Mucosa of stomach (tissue), 1 donor: ENCODE measurements at regions not wholly inside any gene's neighbourhood (a gene's known extent, or its start where the extent isn't known, plus 50 kb on each side); places are given as distances from the start of the nearest gene placed in this dataset.
A peak's percentile ranks its signal among the peaks of the same experiment; 100 is the strongest.

ENCODE experiments used
- H3K27me3 ChIP-seq: one replicate; pipeline ENCODE4 v1.7.0; 2013; ENCODE audit warnings: mild to moderate bottlenecking, low read length; ENCODE audit not compliant: control insufficient read depth, insufficient read depth
- H3K36me3 ChIP-seq: one replicate; pipeline ENCODE4 v1.7.0; 2013; ENCODE audit warnings: low read length; ENCODE audit not compliant: control insufficient read depth, insufficient read depth
- H3K4me1 ChIP-seq: one replicate; pipeline ENCODE4 v1.7.0; 2013; ENCODE audit warnings: mild to moderate bottlenecking, low read length; ENCODE audit not compliant: control insufficient read depth, insufficient read depth
- H3K4me3 ChIP-seq: one replicate; pipeline ENCODE4 v1.7.0; 2013; ENCODE audit warnings: low read length
- H3K9ac ChIP-seq: one replicate; pipeline ENCODE4 v1.7.0; 2013; ENCODE audit warnings: mild to moderate bottlenecking, low read length, moderate library complexity
- H3K9me3 ChIP-seq: one replicate; pipeline ENCODE4 v1.7.0; 2013; ENCODE audit warnings: mild to moderate bottlenecking, low read length, moderate library complexity; ENCODE audit not compliant: control insufficient read depth
- donor health status: Pancreatic carcinoma.

- H3K36me3 ChIP-seq, result no peaks in the 10 kb centered on the region
- no peaks in the 10 kb centered on the region for H3K27me3 ChIP-seq
- peaks cover 5% of the 10 kb centered on the region for H3K4me1 ChIP-seq
- no peaks in the 10 kb centered on the region for H3K9me3 ChIP-seq
- H3K4me3 ChIP-seq, result no peak overlapping the region
- H3K9ac ChIP-seq, result no peak overlapping the region
Measured at GRCh38 chr3:182699550-182700170, 93.6 kb upstream of the ATP11B start.

GRCh38 chr3:182702216-182702615, 91.1 kb upstream of the ATP11B start:
- H3K36me3 ChIP-seq, result no peaks in the 10 kb centered on the region
- H3K27me3 ChIP-seq, result no peaks in the 10 kb centered on the region
- H3K4me1 ChIP-seq, result peaks cover 5% of the 10 kb centered on the region
- H3K9me3 ChIP-seq, result no peaks in the 10 kb centered on the region
- H3K4me3 ChIP-seq, result no peak overlapping the region
- H3K9ac ChIP-seq, result no peak overlapping the region

GRCh38 chr3:182703233-182703632, 90.1 kb upstream of the ATP11B start:
- Histone ChIP-seq H3K27me3 (no peaks in the 10 kb centered on the region), H3K9me3 (no peaks in the 10 kb centered on the region), H3K36me3 (no peaks in the 10 kb centered on the region), H3K4me3 (no peak overlapping the region), H3K4me1 (peaks cover 5% of the 10 kb centered on the region), H3K9ac (no peak overlapping the region)

GRCh38 chr3:182704926-182705325, 88.4 kb upstream of the ATP11B start:
- H3K4me3 ChIP-seq, result no peak overlapping the region
- peaks cover 5% of the 10 kb centered on the region for H3K4me1 ChIP-seq
- no peak overlapping the region for H3K9ac ChIP-seq
- H3K36me3 ChIP-seq, result no peaks in the 10 kb centered on the region
- no peaks in the 10 kb centered on the region for H3K9me3 ChIP-seq
- H3K27me3 ChIP-seq, result no peaks in the 10 kb centered on the region

GRCh38 chr3:182708810-182709209, 84.5 kb upstream of the ATP11B start:
- Histone ChIP-seq H3K36me3 (no peaks in the 10 kb centered on the region), H3K4me3 (no peak overlapping the region), H3K27me3 (no peaks in the 10 kb centered on the region), H3K9ac (no peak overlapping the region), H3K9me3 (no peaks in the 10 kb centered on the region), H3K4me1 (peaks cover 4% of the 10 kb centered on the region)

- Histone ChIP-seq H3K9ac (no peak overlapping the region), H3K4me3 (no peak overlapping the region), H3K27me3 (no peaks in the 10 kb centered on the region), H3K9me3 (no peaks in the 10 kb centered on the region), H3K4me1 (peaks cover 7% of the 10 kb centered on the region), H3K36me3 (no peaks in the 10 kb centered on the region)
Measured at GRCh38 chr3:182709306-182709705, 84.0 kb upstream of the ATP11B start.

- Histone ChIP-seq H3K36me3 (no peaks in the 10 kb centered on the region), H3K4me3 (no peak overlapping the region), H3K27me3 (no peaks in the 10 kb centered on the region), H3K4me1 (peaks cover 18% of the 10 kb centered on the region), H3K9ac (no peak overlapping the region), H3K9me3 (no peaks in the 10 kb centered on the region)
Measured at GRCh38 chr3:182710557-182711157, 82.6 kb upstream of the ATP11B start.

GRCh38 chr3:182711261-182711683, 82.0 kb upstream of the ATP11B start:
- Histone ChIP-seq H3K36me3 (no peaks in the 10 kb centered on the region), H3K4me3 (no peak overlapping the region)

GRCh38 chr3:182711853-182712252, 81.5 kb upstream of the ATP11B start:
- Histone ChIP-seq H3K9me3 (no peaks in the 10 kb centered on the region), H3K36me3 (no peaks in the 10 kb centered on the region), H3K4me3 (no peak overlapping the region), H3K4me1 (peaks cover 29% of the 10 kb centered on the region), H3K9ac (no peak overlapping the region), H3K27me3 (no peaks in the 10 kb centered on the region)

More at GRCh38 chr3:182711261-182711683, 82.0 kb upstream of the ATP11B start:
- H3K4me1 ChIP-seq, result peaks cover 23% of the 10 kb centered on the region
- no peak overlapping the region for H3K9ac ChIP-seq
- H3K27me3 ChIP-seq, result no peaks in the 10 kb centered on the region
- no peaks in the 10 kb centered on the region for H3K9me3 ChIP-seq

GRCh38 chr3:182713111-182713510, 80.2 kb upstream of the ATP11B start:
- no peak overlapping the region for H3K4me3 ChIP-seq
- H3K9me3 ChIP-seq, result no peaks in the 10 kb centered on the region
- H3K4me1 ChIP-seq, result peaks cover 33% of the 10 kb centered on the region
- H3K27me3 ChIP-seq, result no peaks in the 10 kb centered on the region
- no peaks in the 10 kb centered on the region for H3K36me3 ChIP-seq
- no peak overlapping the region for H3K9ac ChIP-seq

GRCh38 chr3:182713743-182714517, 79.4 kb upstream of the ATP11B start:
- Histone ChIP-seq H3K27me3 (no peaks in the 10 kb centered on the region), H3K9ac (peak overlapping the region; percentile 30)

GRCh38 chr3:182715006-182715405, 78.3 kb upstream of the ATP11B start:
- no peaks in the 10 kb centered on the region for H3K9me3 ChIP-seq
- H3K4me1 ChIP-seq, result peaks cover 38% of the 10 kb centered on the region
- no peak overlapping the region for H3K9ac ChIP-seq
- H3K27me3 ChIP-seq, result no peaks in the 10 kb centered on the region
- H3K4me3 ChIP-seq, result no peak overlapping the region
- H3K36me3 ChIP-seq, result no peaks in the 10 kb centered on the region

More at GRCh38 chr3:182713743-182714517, 79.4 kb upstream of the ATP11B start:
- Histone ChIP-seq H3K4me3 (no peak overlapping the region), H3K9me3 (no peaks in the 10 kb centered on the region), H3K4me1 (peaks cover 33% of the 10 kb centered on the region), H3K36me3 (no peaks in the 10 kb centered on the region)
